ENCODE measurements at regions not wholly inside any gene's neighbourhood (a gene's known extent, or its start where the extent isn't known, plus 50 kb on each side); places are given as distances from the start of the nearest gene placed in this dataset.

GRCh38 chr16:59249011-59249410 lies 514.9 kb upstream of the GOT2 start:
- no peak for TF ChIP-seq TAF1 (IDR thresholded peaks at IDR 0.05; ENCODE audit: low read depth)
- TF ChIP-seq SMC3 (conservative IDR thresholded peaks at IDR 0.05; ENCODE audit: poor library complexity): no peak
- no peak for TF ChIP-seq EZH2 (IDR thresholded peaks at IDR 0.05; ENCODE audit: borderline replicate concordance, insufficient read depth, low read length, poor library complexity, severe bottlenecking)
- TF ChIP-seq REST (IDR thresholded peaks at IDR 0.05; ENCODE audit: borderline replicate concordance): no peak
- no peak for TF ChIP-seq RAD21 (conservative IDR thresholded peaks at IDR 0.05)
- no peak for TF ChIP-seq MXI1 (conservative IDR thresholded peaks at IDR 0.05; ENCODE audit: poor library complexity, severe bottlenecking)
- TF ChIP-seq EP300 (conservative IDR thresholded peaks at IDR 0.05; ENCODE audit: poor library complexity, severe bottlenecking): no peak
- no peak for TF ChIP-seq POLR2AphosphoS5 (IDR thresholded peaks at IDR 0.05)
- TF ChIP-seq, protein P1, sequence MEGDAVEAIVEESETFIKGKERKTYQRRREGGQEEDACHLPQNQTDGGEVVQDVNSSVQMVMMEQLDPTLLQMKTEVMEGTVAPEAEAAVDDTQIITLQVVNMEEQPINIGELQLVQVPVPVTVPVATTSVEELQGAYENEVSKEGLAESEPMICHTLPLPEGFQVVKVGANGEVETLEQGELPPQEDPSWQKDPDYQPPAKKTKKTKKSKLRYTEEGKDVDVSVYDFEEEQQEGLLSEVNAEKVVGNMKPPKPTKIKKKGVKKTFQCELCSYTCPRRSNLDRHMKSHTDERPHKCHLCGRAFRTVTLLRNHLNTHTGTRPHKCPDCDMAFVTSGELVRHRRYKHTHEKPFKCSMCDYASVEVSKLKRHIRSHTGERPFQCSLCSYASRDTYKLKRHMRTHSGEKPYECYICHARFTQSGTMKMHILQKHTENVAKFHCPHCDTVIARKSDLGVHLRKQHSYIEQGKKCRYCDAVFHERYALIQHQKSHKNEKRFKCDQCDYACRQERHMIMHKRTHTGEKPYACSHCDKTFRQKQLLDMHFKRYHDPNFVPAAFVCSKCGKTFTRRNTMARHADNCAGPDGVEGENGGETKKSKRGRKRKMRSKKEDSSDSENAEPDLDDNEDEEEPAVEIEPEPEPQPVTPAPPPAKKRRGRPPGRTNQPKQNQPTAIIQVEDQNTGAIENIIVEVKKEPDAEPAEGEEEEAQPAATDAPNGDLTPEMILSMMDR (IDR thresholded peaks at IDR 0.05; ENCODE audit: poor library complexity, severe bottlenecking): no peak
- Histone ChIP-seq H3K4me2 (ENCODE audit: low read length) (no peak overlapping the region), H3K27ac (ENCODE audit: low read length) (no peak overlapping the region), H3F3A (ENCODE audit: insufficient read depth, low read length, poor library complexity, severe bottlenecking) (no peaks in the 10 kb centered on the region), H3K9me2 (ENCODE audit: insufficient read depth, low read length) (no peaks in the 10 kb centered on the region), H3K4me3 (ENCODE audit: low read length) (no peak overlapping the region), H3K27me3 (ENCODE audit: insufficient read depth, low read depth, low read length) (no peaks in the 10 kb centered on the region), H3K9ac (ENCODE audit: low read length) (no peak overlapping the region), H3K36me3 (ENCODE audit: insufficient read depth, low read length) (no peaks in the 10 kb centered on the region), H3K9me3 (ENCODE audit: low read length) (no peaks in the 10 kb centered on the region), H4K20me1 (ENCODE audit: insufficient read depth) (no peaks in the 10 kb centered on the region), H3K79me2 (replicated peaks; ENCODE audit: insufficient read depth, low read length) (no peaks in the 10 kb centered on the region), H2AFZ (ENCODE audit: low read depth, low read length) (no peak overlapping the region)

DNA sequence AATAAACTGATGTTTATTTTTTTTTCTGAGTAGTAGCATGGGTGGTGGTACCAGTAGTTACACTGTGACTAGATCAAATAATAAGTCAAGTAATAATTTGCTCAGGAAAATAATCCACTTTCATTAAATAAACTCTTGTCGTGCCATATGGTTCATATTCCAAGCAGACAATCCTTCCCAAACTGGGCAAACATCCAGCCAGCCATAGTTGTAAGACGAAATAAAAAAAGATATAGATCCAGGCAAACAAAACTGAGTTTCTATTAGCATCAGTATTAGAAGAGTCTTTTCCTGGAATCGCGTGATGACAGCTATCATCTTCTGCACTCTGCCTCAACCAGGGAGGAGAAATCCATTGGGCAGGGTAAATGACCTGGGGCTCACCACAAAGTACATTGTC lies 508.4 kb upstream of the GOT2 start:
- Histone ChIP-seq H3K4me3 (ENCODE audit: low read length) (no peak overlapping the region), H3K9me2 (ENCODE audit: insufficient read depth, low read length) (no peaks in the 10 kb centered on the region), H3K36me3 (ENCODE audit: insufficient read depth, low read length) (no peaks in the 10 kb centered on the region), H3K27me3 (ENCODE audit: insufficient read depth, low read depth, low read length) (no peaks in the 10 kb centered on the region), H3K27ac (ENCODE audit: low read length) (no peak overlapping the region), H3F3A (ENCODE audit: insufficient read depth, low read length, poor library complexity, severe bottlenecking) (no peaks in the 10 kb centered on the region), H3K4me2 (ENCODE audit: low read length) (no peak overlapping the region), H4K20me1 (ENCODE audit: insufficient read depth) (no peaks in the 10 kb centered on the region), H3K9me3 (ENCODE audit: low read length) (no peaks in the 10 kb centered on the region), H3K79me2 (replicated peaks; ENCODE audit: insufficient read depth, low read length) (no peaks in the 10 kb centered on the region), H3K9ac (ENCODE audit: low read length) (no peak overlapping the region), H2AFZ (ENCODE audit: low read depth, low read length) (no peak overlapping the region)
- TF ChIP-seq EZH2 (IDR thresholded peaks at IDR 0.05; ENCODE audit: borderline replicate concordance, insufficient read depth, low read length, poor library complexity, severe bottlenecking): no peak
- TF ChIP-seq MXI1 (conservative IDR thresholded peaks at IDR 0.05; ENCODE audit: poor library complexity, severe bottlenecking): no peak

DNA sequence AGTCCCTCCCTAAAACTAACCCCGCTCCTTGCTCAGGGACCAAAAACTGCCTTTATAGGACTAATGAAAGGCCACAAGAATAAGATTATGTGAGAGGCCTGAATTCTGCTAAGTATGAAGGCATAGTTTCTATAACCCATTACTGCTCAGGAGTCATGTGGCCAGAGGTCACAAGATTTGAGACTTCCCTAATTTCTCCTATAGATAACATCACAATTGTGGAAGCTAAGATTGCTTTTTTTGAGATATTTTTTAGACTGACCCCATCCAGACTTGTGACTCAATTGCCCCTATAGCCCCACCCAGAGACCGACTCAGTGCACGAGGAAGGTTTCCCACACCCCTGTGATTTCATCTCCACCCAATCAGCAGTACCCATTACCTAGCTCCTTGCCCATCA lies 504.1 kb upstream of the GOT2 start:
- Histone ChIP-seq H3K4me3 (ENCODE audit: low read length) (no peak overlapping the region), H3K4me2 (ENCODE audit: low read length) (no peak overlapping the region), H3K9me3 (ENCODE audit: low read length) (no peaks in the 10 kb centered on the region), H3K27ac (ENCODE audit: low read length) (no peak overlapping the region), H2AFZ (ENCODE audit: low read depth, low read length) (no peak overlapping the region), H3K36me3 (ENCODE audit: insufficient read depth, low read length) (no peaks in the 10 kb centered on the region), H3K9me2 (ENCODE audit: insufficient read depth, low read length) (no peaks in the 10 kb centered on the region), H4K20me1 (ENCODE audit: insufficient read depth) (no peaks in the 10 kb centered on the region), H3K27me3 (ENCODE audit: insufficient read depth, low read depth, low read length) (no peaks in the 10 kb centered on the region), H3K79me2 (replicated peaks; ENCODE audit: insufficient read depth, low read length) (no peaks in the 10 kb centered on the region), H3F3A (ENCODE audit: insufficient read depth, low read length, poor library complexity, severe bottlenecking) (no peaks in the 10 kb centered on the region), H3K9ac (ENCODE audit: low read length) (no peak overlapping the region)
- no peak for TF ChIP-seq EZH2 (IDR thresholded peaks at IDR 0.05; ENCODE audit: borderline replicate concordance, insufficient read depth, low read length, poor library complexity, severe bottlenecking)
- no peak for TF ChIP-seq REST (IDR thresholded peaks at IDR 0.05; ENCODE audit: borderline replicate concordance)
- TF ChIP-seq, protein P1 (IDR thresholded peaks at IDR 0.05; ENCODE audit: poor library complexity, severe bottlenecking): no peak
- TF ChIP-seq TAF1 (IDR thresholded peaks at IDR 0.05; ENCODE audit: low read depth): no peak
- no peak for TF ChIP-seq POLR2AphosphoS5 (IDR thresholded peaks at IDR 0.05)
- TF ChIP-seq MXI1 (conservative IDR thresholded peaks at IDR 0.05; ENCODE audit: poor library complexity, severe bottlenecking): no peak
- no peak for TF ChIP-seq EP300 (conservative IDR thresholded peaks at IDR 0.05; ENCODE audit: poor library complexity, severe bottlenecking)
- TF ChIP-seq RAD21 (conservative IDR thresholded peaks at IDR 0.05): no peak
- TF ChIP-seq SMC3 (conservative IDR thresholded peaks at IDR 0.05; ENCODE audit: poor library complexity): no peak

Measured in neural cell (in vitro differentiated cells).